HG03354 (cell line): ENCODE measurements at regions not wholly inside any gene's neighbourhood (a gene's known extent, or its start where the extent isn't known, plus 50 kb on each side); places are given as distances from the start of the nearest gene placed in this dataset.
A peak's percentile ranks its signal among the peaks of the same experiment; 100 is the strongest.
"Not testable (repeated sequence)": the region's sequence is repeated elsewhere in the genome, so short reads cannot be mapped to it uniquely, and the experiment has no call there.

Source experiments
- ATAC-seq: cut with Tn5 transposase; IDR thresholded peaks from one replicate; pipeline ENCODE4 v1.9.1; 2021; ENCODE audit warnings: mild to moderate bottlenecking; ENCODE audit not compliant: unreplicated experiment, poor library complexity, severe bottlenecking

DNA sequence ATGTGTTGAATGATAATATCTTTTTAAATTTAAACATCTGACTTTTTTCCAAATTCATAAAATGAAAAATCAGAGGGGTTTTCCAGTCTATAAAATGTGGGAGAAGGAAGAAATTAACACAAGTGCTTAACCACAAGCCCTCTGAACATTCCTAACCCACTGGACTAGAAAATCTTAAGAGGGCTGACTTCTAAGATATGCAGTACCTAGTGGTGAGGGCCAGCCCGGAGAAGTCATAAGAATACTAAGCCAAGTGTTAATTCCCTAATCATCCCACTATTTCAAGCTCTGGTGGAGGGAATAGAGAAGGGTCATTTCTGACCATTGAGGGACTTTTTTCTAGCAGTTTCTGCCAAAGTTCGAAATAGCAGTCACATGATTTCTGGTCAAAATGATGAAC is 86.9 kb upstream of the NEIL3 start:
- no peak for ATAC-seq

GRCh38 chr4:177225605-177226004 is 84.1 kb upstream of the NEIL3 start:
- no peak for ATAC-seq

DNA sequence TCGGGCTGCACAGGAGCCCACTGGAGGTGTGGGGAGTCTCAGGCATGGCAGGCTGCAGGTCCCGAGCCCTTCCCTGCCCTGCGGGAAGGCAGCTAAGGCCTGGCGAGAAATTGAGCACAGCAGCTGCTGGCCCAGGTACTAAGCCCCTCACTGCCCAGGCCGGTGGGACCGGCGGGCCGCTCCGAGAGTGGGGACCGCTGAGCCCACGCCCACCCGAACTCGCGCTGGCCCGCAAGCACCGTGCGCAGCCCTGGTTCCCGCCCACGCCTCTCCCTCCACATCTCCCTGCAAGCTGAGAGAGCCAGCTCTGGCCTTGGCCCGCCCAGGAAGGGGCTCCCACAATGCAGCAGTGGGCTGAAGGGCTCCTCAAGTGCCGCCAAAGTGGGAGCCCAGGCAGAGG is 82.0 kb upstream of the NEIL3 start:
- ATAC-seq, result no peak

DNA sequence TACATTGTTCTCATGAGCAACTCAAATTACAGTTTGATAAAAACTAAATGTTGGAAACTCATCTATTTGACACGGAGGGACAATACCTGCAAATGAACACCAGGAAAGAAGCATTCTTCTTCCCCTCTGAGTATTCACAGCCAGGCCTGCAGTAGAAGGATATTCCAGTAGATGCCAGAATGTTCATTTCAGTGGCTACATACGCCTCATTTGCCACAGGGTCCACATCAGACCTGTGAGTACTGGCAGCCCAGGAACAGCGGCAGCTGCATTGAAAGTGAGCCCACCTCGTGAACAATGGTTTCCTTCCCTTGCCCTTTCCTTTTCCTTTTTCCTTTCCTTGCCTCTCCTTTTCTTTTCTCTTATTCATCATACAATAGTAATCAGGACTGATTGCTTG is 81.1 kb upstream of the NEIL3 start:
- ATAC-seq, result no peak

GRCh38 chr4:177229331-177229730 is 80.3 kb upstream of the NEIL3 start:
- ATAC-seq, result no peak

GRCh38 chr4:177232473-177232872 is 77.2 kb upstream of the NEIL3 start:
- ATAC-seq, result no peak

- no peak for ATAC-seq
These were observed 74.6 kb upstream of the NEIL3 start for GRCh38 chr4:177235026-177235425.

- no peak for ATAC-seq
These were observed 72.8 kb upstream of the NEIL3 start for GRCh38 chr4:177236886-177237285.

DNA sequence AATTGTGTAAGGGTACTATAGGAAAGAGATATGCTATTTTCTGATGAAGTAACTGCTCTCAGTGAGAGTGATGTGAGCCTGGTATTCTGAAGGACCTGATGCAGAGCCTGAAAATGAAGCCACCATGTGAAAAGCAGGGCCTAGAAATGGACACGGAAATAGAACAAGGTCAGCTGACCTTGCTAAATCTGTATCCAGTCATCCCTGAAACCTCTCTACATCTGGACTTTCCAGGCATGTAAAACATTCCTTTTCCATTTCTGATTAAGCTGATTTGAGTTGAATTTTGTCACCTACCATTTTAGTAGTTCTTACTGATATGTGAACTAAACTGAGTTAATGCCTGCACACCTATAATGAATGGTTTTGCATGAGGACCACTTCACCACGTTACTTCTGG is 72.4 kb upstream of the NEIL3 start:
- ATAC-seq, result no peak

DNA sequence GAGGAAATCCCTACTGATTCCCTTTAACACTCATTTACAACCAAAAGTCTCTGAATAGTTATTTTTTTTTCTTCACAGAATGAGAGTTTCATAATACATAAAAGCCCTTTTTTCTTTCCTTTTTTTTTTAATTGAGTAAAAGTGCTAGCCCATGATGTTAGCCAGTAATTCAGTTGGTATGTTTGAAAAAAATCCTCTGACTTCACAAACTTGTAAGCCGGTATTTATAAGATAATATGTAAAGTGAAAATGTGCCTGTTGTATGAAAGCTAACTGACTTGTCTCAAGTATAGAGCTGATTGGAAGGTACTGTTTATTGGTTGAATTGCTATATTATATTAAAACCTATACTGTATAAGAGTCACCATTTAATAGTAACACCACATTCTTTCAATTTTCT is 70.2 kb upstream of the NEIL3 start:
- ATAC-seq, result no peak

GRCh38 chr4:177239878-177240277 is 69.8 kb upstream of the NEIL3 start:
- no peak for ATAC-seq

DNA sequence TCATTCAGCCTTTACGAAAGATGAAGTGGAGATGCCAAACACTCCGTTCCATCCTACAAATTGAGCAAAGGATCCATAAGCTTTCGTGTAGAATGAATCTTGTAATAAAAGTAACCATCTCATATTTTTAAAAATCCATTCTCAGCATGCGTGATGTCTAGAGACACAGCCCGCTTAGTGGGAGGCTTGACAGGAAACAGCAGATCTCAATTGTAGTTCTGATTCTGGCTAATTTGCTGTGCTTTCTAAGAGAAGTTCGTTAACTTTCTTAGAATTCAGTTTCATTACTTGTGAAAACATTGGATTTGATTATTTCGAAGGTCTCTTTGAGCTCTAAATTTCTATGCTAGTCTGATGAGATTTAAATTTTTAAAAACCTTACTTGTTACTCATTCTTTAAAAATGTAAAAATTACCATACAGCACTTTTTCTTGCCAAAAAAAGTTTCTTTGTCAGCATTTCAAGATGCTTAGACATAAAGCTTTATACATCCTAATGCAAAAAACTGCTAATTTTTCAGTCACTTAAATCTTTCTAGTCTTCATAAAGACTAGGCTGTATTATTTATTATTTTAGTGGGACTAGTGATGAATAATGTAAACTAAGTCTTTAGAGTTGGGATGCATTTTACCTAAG is 66.9 kb upstream of the NEIL3 start:
- ATAC-seq, result no peak

DNA sequence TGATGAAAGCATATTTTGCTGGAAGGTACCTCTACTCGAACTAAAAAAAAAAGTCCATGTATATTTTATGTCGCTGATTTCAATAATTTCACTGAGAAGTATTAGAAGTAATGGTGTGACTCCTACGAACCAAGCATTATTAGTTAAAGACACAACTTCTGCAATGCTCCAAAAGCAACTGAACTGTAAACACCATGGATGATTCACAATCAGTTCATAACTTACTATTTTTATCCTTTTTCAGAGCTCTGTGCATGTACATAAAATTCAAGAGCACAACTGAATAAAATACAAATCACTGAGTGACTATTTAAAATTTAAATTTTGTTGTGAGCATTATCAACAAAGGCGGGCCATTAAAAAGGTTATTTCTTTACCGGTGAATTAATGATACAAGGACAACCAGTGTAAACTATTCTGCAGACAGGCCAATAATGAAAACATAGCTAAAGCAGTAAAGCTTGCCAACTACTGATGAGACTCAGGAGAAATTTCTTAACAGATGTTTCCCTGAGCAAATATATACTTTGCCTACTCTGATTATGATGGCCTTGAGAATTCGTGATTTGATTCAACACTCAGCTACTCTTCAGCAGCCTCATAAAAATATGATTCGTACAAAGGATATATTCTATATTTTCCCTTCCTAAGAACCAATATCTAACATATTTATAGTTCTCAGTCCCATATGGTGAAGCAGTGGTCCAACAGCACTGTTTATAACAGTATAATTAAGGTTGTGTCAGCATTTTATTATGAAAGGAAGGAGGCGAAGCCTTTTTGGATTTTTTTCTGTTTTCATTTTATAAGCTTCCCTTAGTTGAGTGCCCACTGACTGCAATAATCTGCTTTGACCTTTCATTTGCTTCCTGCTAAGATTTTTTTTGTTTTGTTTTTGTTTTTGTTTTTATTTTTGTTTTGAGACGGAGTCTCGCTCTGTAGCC is 62.8 kb upstream of the NEIL3 start:
- ATAC-seq, result no peak

DNA sequence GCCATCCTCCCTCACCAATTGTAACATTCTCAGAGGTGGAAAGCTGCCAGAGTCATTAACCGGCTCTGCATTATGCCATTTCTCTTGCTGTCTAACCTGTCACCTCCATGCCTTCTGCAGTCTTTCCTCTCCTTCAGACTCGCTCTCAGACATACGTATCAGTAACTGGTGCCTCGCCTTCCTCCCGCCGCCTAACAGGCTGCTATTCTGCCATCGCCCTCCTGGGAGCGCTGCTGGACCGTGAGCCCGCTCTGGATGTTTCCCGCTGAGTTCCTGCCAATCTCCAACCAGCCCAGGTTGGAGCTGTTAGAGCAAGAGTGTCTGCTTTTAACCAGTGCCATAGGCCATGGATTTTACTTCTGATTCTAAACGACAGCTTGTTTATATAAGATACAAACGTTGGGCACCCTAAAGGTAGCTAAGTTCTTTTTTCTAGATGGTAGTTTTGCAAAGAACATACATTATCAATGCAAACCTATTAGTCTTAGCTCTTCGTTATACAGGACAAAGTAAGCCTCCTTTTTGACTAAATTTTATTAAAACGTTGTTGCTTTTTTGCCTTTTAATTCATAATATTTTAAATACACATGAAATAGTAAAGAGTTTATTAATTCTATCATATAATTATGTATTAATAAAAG is 59.5 kb upstream of the NEIL3 start:
- ATAC-seq, result peak; percentile 98

DNA sequence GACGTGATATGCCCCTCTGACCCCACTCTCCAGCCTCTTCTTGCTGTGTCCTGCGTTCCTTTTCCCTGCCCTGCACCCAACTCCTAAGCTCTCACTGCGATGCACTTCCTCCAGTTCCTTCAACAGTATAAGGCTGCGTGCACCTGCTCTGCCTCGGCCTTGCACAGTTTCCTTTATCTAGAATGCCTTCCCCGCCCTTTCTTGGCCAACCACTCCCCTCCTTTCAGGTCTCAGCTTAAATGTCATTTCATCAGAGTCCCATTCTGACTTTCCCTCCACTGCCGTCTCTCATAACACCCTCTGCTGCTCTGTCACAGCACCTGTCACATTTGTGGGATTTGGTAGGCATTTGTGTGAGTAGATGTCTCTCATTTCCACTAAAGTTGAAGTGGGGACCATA is 58.4 kb upstream of the NEIL3 start:
- no peak for ATAC-seq

DNA sequence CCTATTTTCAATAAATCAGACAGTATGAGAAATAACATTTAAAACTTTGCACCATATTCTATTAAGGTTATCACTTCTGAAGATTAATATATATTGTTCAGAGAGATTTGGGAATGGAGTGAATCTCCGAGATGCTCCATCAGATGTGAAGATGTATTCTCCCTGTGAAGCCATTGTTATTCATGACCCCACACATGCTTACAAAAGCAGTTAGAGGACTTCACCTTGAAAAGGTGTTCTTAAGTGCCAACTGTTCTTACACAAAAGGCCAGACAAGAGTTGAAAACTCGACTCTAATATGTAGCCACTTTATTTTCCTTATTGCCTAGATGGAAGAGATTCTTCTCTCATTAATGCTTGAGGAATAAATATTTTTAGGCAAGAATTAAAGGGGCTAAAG is 54.3 kb upstream of the NEIL3 start:
- no peak for ATAC-seq

DNA sequence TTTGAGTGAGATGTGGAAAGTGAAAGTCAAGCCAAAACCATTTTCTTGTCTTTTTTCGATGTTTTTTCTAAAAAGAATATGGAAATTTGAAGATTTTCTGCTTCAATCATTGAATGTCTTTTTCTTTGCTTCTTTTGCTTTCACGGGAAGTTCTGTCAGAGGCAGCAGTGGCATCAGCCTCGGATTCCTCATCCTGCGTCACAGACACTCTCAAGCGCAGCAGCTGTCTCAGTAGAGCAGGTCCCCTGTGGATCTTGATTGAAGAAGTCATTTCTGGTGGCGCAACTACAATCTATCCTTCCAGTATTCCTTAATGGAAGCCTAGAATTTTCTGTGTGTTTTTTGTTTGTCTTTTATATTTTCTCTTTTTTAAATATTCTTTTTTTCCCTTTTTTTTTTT is 52.7 kb upstream of the NEIL3 start:
- no peak for ATAC-seq

DNA sequence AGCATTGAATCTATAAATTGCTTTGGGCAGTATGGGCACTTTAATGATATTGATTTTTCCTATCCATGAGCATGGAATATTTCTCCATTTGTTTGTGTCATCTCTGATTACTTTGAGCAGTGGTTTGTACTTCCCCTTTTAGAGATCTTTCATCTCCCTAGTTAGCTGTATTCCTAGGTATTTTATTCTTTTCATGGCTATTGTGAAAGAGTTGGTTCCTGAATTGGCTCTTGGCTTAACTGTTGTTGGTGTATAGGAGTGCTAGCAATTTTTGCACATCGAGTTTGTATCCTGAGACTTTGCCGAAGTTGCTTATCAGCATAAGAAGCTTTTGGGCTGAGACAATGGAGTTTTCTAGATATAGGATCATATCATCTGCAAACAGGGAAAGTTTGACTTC is 50.2 kb upstream of the NEIL3 start:
- ATAC-seq, result not testable (repeated sequence)
